Stomach (tissue), 4 donors: ENCODE measurements at regions not wholly inside any gene's neighbourhood (a gene's known extent, or its start where the extent isn't known, plus 50 kb on each side); places are given as distances from the start of the nearest gene placed in this dataset.

Experiments used
- EP300 ChIP-seq: sonication (generic); formaldehyde crosslinking; IDR thresholded peaks from one replicate; pipeline ENCODE4 v1.6.1; 2017; ENCODE audit warnings: antibody characterized with exemption
- POLR2A ChIP-seq, 4 donors: fragments of 450-650 bp; IDR thresholded peaks; one replicate each; pipeline ENCODE4 v1.6.1; 2016; ENCODE audit warnings: antibody characterized with exemption in 4 of 4, control low read depth in 2 of 4, mild to moderate bottlenecking in 1 of 4, moderate library complexity in 1 of 4
- POLR2AphosphoS5 ChIP-seq, 3 donors: sonication (generic); formaldehyde crosslinking; IDR thresholded peaks; one replicate each; pipeline ENCODE4 v1.6.1; 2016; ENCODE audit warnings: antibody characterized with exemption in 3 of 3
- TF ChIP-seq, protein P1 (sequence below), 7 experiments: fragments of 450-650 bp in 4 of 7; fragments of 200-600 bp in 3 of 7; sonication (generic) in 3 of 7; IDR thresholded peaks; one replicate each; pipeline ENCODE4 v1.5.1; 2016 to 2019; ENCODE audit warnings: antibody characterized with exemption in 7 of 7, control low read depth in 2 of 7, mild to moderate bottlenecking in 1 of 7

DNA sequence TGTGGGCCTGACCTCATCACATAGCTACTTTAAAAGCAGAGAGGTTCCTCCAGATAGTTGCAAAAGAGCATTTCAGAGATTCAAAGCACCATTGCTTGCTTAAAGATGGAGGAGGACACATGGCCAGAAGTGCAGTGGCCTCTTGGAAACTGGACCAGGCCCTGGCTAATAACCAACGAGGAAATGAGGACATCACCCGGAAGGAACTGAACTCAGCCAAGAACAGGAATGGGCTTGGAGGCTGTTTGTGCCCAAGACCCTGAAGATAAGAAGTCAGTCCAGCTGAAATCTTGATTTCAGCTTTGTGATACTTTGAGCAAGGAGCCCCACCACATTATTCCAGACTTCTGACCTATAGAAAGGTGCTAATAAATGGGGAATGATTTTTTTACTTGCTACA lies 437.0 kb downstream of the PTPRC start:
- TF ChIP-seq, protein P1, sequence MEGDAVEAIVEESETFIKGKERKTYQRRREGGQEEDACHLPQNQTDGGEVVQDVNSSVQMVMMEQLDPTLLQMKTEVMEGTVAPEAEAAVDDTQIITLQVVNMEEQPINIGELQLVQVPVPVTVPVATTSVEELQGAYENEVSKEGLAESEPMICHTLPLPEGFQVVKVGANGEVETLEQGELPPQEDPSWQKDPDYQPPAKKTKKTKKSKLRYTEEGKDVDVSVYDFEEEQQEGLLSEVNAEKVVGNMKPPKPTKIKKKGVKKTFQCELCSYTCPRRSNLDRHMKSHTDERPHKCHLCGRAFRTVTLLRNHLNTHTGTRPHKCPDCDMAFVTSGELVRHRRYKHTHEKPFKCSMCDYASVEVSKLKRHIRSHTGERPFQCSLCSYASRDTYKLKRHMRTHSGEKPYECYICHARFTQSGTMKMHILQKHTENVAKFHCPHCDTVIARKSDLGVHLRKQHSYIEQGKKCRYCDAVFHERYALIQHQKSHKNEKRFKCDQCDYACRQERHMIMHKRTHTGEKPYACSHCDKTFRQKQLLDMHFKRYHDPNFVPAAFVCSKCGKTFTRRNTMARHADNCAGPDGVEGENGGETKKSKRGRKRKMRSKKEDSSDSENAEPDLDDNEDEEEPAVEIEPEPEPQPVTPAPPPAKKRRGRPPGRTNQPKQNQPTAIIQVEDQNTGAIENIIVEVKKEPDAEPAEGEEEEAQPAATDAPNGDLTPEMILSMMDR (IDR thresholded peaks at IDR 0.05) = no peak
- no peak for TF ChIP-seq POLR2A (IDR thresholded peaks at IDR 0.05)
- no peak for TF ChIP-seq EP300
- TF ChIP-seq POLR2AphosphoS5 (IDR thresholded peaks at IDR 0.05) = no peak
